Esophagus muscularis mucosa (tissue), 4 donors: ENCODE measurements at regions not wholly inside any gene's neighbourhood (a gene's known extent, or its start where the extent isn't known, plus 50 kb on each side); places are given as distances from the start of the nearest gene placed in this dataset.

ENCODE experiments used
- DNase-seq: peaks from one replicate; pipeline ENCODE4 v3.0.0-alpha.2; 2017; ENCODE audit errors: extremely low spot score
- H3K27ac ChIP-seq, 4 donors: fragments of 200-600 bp; sonication (generic); replicated peaks in 1 of 4; 1 replicate in 3 of 4; 2 replicates in 1 of 4; pipeline ENCODE4 v1.5.1; 2016 to 2019; ENCODE audit warnings: mild to moderate bottlenecking in 1 of 4
- H3K27me3 ChIP-seq, 4 donors: fragments of 200-600 bp; sonication (generic); one replicate each; pipeline versions ENCODE4 v1.5.1 to v1.6.0; 2016 to 2019
- H3K36me3 ChIP-seq, 4 donors: fragments of 200-600 bp; sonication (generic); one replicate each; pipeline ENCODE4 v1.5.1; 2016 to 2019
- H3K4me1 ChIP-seq, 4 donors: fragments of 200-600 bp; sonication (generic); one replicate each; pipeline ENCODE4 v1.5.1; 2016 to 2019
- H3K4me3 ChIP-seq, 4 donors: fragments of 200-600 bp; sonication (generic); 1 replicate in 2 of 4; 2 replicates in 2 of 4; pipeline ENCODE4 v1.5.1; 2016 to 2019; ENCODE audit warnings: mild to moderate bottlenecking in 4 of 4, moderate library complexity in 1 of 4
- H3K9me3 ChIP-seq, 4 donors: fragments of 200-600 bp; sonication (generic); 1 replicate in 3 of 4; 2 replicates in 1 of 4; pipeline ENCODE4 v1.5.1; 2016 to 2019
- CTCF ChIP-seq, 3 experiments: fragments of 200-600 bp in 2 of 3; fragments of 450-650 bp in 1 of 3; sonication (generic) in 2 of 3; IDR thresholded peaks; one replicate each; pipeline ENCODE4 v1.5.1; 2017 to 2019; ENCODE audit warnings: antibody characterized with exemption in 3 of 3, mild to moderate bottlenecking in 2 of 3, moderate library complexity in 1 of 3
- EP300 ChIP-seq: sonication (generic); formaldehyde crosslinking; IDR thresholded peaks from one replicate; pipeline ENCODE4 v1.6.1; 2017; ENCODE audit warnings: antibody characterized with exemption
- POLR2A ChIP-seq: fragments of 450-650 bp; IDR thresholded peaks from one replicate; pipeline ENCODE4 v1.6.1; 2017; ENCODE audit warnings: antibody characterized with exemption, moderate library complexity, mild to moderate bottlenecking, low read depth
- POLR2AphosphoS5 ChIP-seq, 2 donors: sonication (generic); formaldehyde crosslinking; IDR thresholded peaks; one replicate each; pipeline ENCODE4 v1.6.1; 2017; ENCODE audit warnings: antibody characterized with exemption in 2 of 2
- WGBS: methylation state at CpG from one replicate; pipeline ENCODE4 v1.1.5; 2018; 5-methylcytosine and 5-hydroxymethylcytosine counted together
- intact Hi-C: fragments of 100-400 bp; cut with DNase I; formaldehyde crosslinking; loops from one replicate; pipeline ENCODE4 v1.15.1; 2023

- 80% methylated on average over 1 of the region's 1 CpG for WGBS
- Histone ChIP-seq H3K9me3 (no peaks in the 10 kb centered on the region), H3K4me1 (no peaks in the 10 kb centered on the region)
Observed at GRCh38 chr15:45762726-45763125, 127.9 kb downstream of the SQOR start.

GRCh38 chr15:45763170-45763869, 128.5 kb downstream of the SQOR start:
- no peak overlapping the region for H3K27ac ChIP-seq
- TF ChIP-seq EP300 (no peak), POLR2AphosphoS5 (IDR thresholded peaks at IDR 0.05) (no peak), CTCF (IDR thresholded peaks at IDR 0.05) (no peak), POLR2A (no peak)
- intact Hi-C loops = no loop called here
- no peak overlapping the region for H3K4me3 ChIP-seq
- H3K4me1 ChIP-seq = no peaks in the 10 kb centered on the region
- WGBS = 84% methylated on average over 6 of the region's 6 CpGs
- no peaks in the 10 kb centered on the region for H3K9me3 ChIP-seq
- DNase-seq = no peak
- no peaks in the 10 kb centered on the region for H3K27me3 ChIP-seq
- no peaks in the 10 kb centered on the region for H3K36me3 ChIP-seq

More at GRCh38 chr15:45762726-45763125, 127.9 kb downstream of the SQOR start:
- intact Hi-C loops = no loop called here
- Histone ChIP-seq H3K27ac (no peak overlapping the region), H3K4me3 (no peak overlapping the region), H3K36me3 (no peaks in the 10 kb centered on the region), H3K27me3 (no peaks in the 10 kb centered on the region)
- DNase-seq = no peak
- TF ChIP-seq POLR2A = no peak
- TF ChIP-seq CTCF (IDR thresholded peaks at IDR 0.05) = no peak
- no peak for TF ChIP-seq EP300
- no peak for TF ChIP-seq POLR2AphosphoS5 (IDR thresholded peaks at IDR 0.05)

DNA sequence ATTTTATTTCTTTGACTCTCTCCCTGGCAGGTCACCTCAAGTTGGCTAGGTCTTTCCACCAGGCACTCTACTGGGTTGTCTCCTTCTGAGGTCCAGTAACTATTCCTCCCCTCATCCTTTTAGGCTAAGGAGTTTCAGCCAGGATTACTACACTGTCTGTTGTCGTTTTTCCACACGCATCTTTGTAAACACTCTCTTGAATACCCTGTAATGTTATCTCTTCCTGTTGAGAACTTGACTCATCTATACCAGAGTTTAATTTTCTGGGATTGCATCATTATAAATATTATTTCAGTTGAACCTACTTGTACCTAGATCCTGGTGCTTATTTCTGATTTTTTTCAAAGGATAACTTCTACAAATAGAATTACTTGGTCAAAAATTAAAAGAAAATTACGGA, 138.3 kb downstream of the SQOR start:
- DNase-seq = no peak

GRCh38 chr15:45776772-45777171, 141.9 kb downstream of the SQOR start:
- no peaks in the 10 kb centered on the region for H3K36me3 ChIP-seq
- intact Hi-C loops = no loop called here
- peaks cover 0 to 2% (median 0%) of the 10 kb centered on the region in 4 donors for H3K27me3 ChIP-seq
- H3K4me3 ChIP-seq = no peak overlapping the region
- no peak overlapping the region for H3K27ac ChIP-seq
- no peak for DNase-seq
- no peaks in the 10 kb centered on the region for H3K9me3 ChIP-seq
- no peak for TF ChIP-seq EP300
- TF ChIP-seq POLR2A = no peak
- no peak for TF ChIP-seq POLR2AphosphoS5 (IDR thresholded peaks at IDR 0.05)
- no peak for TF ChIP-seq CTCF (IDR thresholded peaks at IDR 0.05)
- 56% methylated on average over 4 of the region's 4 CpGs for WGBS
- H3K4me1 ChIP-seq = no peaks in the 10 kb centered on the region

More for the DNA sequence above, 138.3 kb downstream of the SQOR start:
- intact Hi-C loops = no loop called here
- H3K27ac ChIP-seq = no peak overlapping the region
- 54% methylated on average over 3 of the region's 3 CpGs for WGBS
- TF ChIP-seq CTCF (IDR thresholded peaks at IDR 0.05) = no peak
- TF ChIP-seq POLR2A = no peak
- TF ChIP-seq EP300 = no peak
- no peak for TF ChIP-seq POLR2AphosphoS5 (IDR thresholded peaks at IDR 0.05)
- no peak overlapping the region for H3K4me3 ChIP-seq
- H3K27me3 ChIP-seq = no peaks in the 10 kb centered on the region
- H3K9me3 ChIP-seq = no peaks in the 10 kb centered on the region
- no peaks in the 10 kb centered on the region for H3K4me1 ChIP-seq
- H3K36me3 ChIP-seq = no peaks in the 10 kb centered on the region

GRCh38 chr15:45777781-45778180, 143.0 kb downstream of the SQOR start:
- H3K4me1 ChIP-seq = no peaks in the 10 kb centered on the region
- WGBS = 76% methylated on average over 4 of the region's 4 CpGs
- intact Hi-C loops = no loop called here
- no peak overlapping the region for H3K4me3 ChIP-seq
- H3K27ac ChIP-seq = no peak overlapping the region
- peaks cover 0 to 8% (median 0%) of the 10 kb centered on the region in 4 donors for H3K27me3 ChIP-seq
- H3K9me3 ChIP-seq = no peaks in the 10 kb centered on the region
- no peak for TF ChIP-seq EP300
- TF ChIP-seq POLR2AphosphoS5 (IDR thresholded peaks at IDR 0.05) = no peak
- no peak for TF ChIP-seq POLR2A
- TF ChIP-seq CTCF (IDR thresholded peaks at IDR 0.05) = no peak
- DNase-seq = no peak
- no peaks in the 10 kb centered on the region for H3K36me3 ChIP-seq
